Parathyroid adenoma (tissue), 2 donors: ENCODE measurements at regions not wholly inside any gene's neighbourhood (a gene's known extent, or its start where the extent isn't known, plus 50 kb on each side); places are given as distances from the start of the nearest gene placed in this dataset.

Source experiments
- H2AFZ ChIP-seq: fragments of 300-600 bp; sonication (generic); one replicate; pipeline ENCODE4 v1.7.0; 2017; ENCODE audit warnings: antibody characterized with exemption, mild to moderate bottlenecking
- H3K27ac ChIP-seq: fragments of 300-600 bp; sonication (generic); one replicate; pipeline ENCODE4 v1.7.0; 2017
- H3K27me3 ChIP-seq: fragments of 300-600 bp; sonication (generic); one replicate; pipeline ENCODE4 v1.7.0; 2017; ENCODE audit warnings: low read length; ENCODE audit not compliant: control insufficient read depth, insufficient read depth
- H3K36me3 ChIP-seq: fragments of 300-600 bp; sonication (generic); one replicate; pipeline ENCODE4 v1.7.0; 2017; ENCODE audit warnings: low read length; ENCODE audit not compliant: control insufficient read depth, insufficient read depth
- H3K4me1 ChIP-seq: fragments of 300-600 bp; sonication (generic); one replicate; pipeline ENCODE4 v1.7.0; 2017; ENCODE audit warnings: control low read depth
- H3K4me2 ChIP-seq: fragments of 300-600 bp; sonication (generic); one replicate; pipeline ENCODE4 v1.7.0; 2017; ENCODE audit warnings: low read length
- H3K4me3 ChIP-seq: fragments of 300-600 bp; sonication (generic); one replicate; pipeline ENCODE4 v1.7.0; 2017; ENCODE audit warnings: low read depth, low read length
- H3K79me2 ChIP-seq: fragments of 300-600 bp; sonication (generic); one replicate; pipeline ENCODE4 v1.7.0; 2017; ENCODE audit warnings: control low read depth
- H3K9ac ChIP-seq: fragments of 300-600 bp; sonication (generic); one replicate; pipeline ENCODE4 v1.7.0; 2017; ENCODE audit warnings: mild to moderate bottlenecking
- H3K9me3 ChIP-seq: fragments of 300-600 bp; sonication (generic); one replicate; pipeline ENCODE4 v1.7.0; 2017; ENCODE audit warnings: low read length; ENCODE audit not compliant: control insufficient read depth
- TF ChIP-seq, protein P1 (sequence below): fragments of 300-600 bp; sonication (generic); IDR thresholded peaks from one replicate; pipeline ENCODE4 v1.7.0; 2017; ENCODE audit warnings: antibody characterized with exemption, mild to moderate bottlenecking
- donor health status: primary hyperparathyroidism.

DNA sequence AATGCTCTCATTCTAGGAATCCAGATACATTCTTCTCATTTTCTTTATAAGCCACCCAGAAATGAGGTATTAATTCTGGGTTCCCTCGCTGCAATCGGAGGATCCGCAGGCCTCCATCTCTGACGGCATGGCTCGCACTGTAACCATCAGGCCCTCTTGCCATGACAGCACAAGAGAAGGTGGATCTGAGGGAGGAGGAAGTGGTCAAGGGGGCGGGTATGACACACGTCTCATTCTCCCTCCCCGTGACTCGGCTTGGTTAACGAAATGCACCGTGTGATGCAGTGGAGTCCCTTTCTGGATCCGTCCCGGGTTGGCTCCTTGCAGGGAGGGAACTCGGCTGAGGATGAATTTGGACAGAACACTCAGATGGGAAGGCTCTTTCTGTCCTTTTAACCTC lies 280.2 kb downstream of the TCERG1L start:
- Histone ChIP-seq H3K4me1 (no peaks in the 10 kb centered on the region), H3K4me2 (no peak overlapping the region), H3K27me3 (peaks cover 2% of the 10 kb centered on the region), H2AFZ (no peak overlapping the region), H3K9ac (no peak overlapping the region), H3K36me3 (no peaks in the 10 kb centered on the region), H3K9me3 (no peaks in the 10 kb centered on the region), H3K4me3 (no peak overlapping the region), H3K27ac (no peak overlapping the region), H3K79me2 (no peaks in the 10 kb centered on the region)
- TF ChIP-seq, protein P1, sequence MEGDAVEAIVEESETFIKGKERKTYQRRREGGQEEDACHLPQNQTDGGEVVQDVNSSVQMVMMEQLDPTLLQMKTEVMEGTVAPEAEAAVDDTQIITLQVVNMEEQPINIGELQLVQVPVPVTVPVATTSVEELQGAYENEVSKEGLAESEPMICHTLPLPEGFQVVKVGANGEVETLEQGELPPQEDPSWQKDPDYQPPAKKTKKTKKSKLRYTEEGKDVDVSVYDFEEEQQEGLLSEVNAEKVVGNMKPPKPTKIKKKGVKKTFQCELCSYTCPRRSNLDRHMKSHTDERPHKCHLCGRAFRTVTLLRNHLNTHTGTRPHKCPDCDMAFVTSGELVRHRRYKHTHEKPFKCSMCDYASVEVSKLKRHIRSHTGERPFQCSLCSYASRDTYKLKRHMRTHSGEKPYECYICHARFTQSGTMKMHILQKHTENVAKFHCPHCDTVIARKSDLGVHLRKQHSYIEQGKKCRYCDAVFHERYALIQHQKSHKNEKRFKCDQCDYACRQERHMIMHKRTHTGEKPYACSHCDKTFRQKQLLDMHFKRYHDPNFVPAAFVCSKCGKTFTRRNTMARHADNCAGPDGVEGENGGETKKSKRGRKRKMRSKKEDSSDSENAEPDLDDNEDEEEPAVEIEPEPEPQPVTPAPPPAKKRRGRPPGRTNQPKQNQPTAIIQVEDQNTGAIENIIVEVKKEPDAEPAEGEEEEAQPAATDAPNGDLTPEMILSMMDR: no peak

DNA sequence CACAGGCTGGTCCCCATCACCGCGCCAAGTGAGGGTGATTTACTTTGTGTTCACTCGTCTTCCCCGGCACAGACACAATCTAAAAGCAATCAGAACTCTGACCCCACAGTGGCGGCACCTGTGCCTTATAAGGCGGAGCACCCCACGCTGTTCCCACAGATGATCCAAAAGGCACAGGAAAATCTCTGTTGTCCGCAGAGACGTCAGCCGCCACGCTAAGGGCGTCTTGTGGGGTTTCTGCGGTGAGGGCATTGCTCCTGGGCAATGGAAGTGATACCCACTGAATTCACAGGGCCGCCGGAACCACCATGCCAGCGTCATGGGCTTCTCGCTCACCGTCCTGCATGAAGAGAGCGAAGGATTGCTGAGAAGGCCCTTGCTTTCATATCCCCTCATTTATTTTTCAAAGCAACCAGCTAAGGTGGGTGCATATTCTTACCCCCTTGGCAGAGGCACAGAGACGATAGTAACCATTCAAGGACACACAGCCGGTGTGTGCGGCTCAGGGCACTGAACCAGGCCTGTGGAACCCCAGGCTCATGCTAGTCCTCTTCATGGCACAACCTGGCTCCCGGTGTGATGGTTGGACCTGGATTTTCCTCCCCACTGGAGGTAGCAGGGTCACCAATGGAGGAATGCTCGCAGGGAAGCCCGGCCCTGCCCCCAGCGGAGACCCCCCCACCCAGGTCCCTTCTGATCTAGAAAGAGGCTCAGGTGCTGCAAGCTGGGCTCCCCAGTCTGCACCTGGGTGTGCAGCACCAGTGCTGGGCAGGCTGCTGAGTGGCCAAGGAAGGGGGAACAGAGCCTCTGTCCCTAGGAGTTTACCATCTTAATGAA lies 279.0 kb downstream of the TCERG1L start:
- TF ChIP-seq, protein P1: no peak

DNA sequence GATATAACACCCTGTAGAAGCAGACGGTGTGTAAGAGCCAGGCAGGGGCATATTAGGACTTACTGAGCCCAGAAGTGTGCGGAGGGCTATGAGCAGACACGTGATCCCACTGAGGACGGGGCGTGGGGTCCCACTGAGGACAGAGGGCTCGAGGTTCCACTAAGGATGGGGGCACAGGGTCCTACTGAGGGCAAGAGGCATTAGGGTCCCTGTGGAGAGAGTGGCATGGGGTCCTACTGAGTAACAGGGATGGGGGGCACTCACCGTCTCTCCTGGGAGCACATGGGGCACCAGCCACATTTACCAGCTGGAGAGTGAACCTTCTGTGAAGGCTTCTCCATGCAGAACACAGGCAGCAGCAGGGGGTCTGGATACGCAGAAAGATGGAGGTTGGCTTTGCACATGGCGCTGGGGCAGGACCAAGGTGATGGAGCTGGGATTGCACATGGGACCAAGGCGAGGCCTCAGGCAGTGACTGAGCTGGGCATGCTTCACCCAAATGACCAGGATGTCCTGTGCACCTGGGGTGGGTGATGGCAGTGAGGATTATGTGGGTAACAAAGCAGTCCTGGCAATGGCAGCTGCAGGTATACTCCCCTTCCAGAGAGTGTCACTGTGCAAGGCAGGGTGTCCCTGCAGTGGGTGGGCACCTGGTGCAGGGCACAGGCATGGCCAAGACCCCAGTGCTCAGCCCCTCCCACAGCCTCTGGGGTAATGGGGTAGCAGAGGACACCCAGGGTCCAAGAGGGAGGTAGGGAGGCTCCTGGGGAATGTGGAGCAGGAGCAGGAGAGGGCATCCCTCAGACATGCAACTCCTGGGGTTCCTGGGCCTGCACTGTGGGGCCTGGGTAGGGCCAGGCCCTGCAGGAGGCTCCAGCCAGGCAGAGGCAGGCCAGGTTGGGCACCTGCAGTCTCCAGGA lies 278.1 kb downstream of the TCERG1L start:
- Histone ChIP-seq H3K36me3 (no peaks in the 10 kb centered on the region), H2AFZ (no peak overlapping the region), H3K9me3 (no peaks in the 10 kb centered on the region), H3K4me3 (no peak overlapping the region), H3K4me1 (no peaks in the 10 kb centered on the region), H3K4me2 (no peak overlapping the region), H3K27ac (no peak overlapping the region), H3K9ac (no peak overlapping the region), H3K27me3 (peaks cover 2% of the 10 kb centered on the region), H3K79me2 (no peaks in the 10 kb centered on the region)
- TF ChIP-seq, protein P1: no peak

More for the DNA sequence above, 279.0 kb downstream of the TCERG1L start:
- no peak overlapping the region for H2AFZ ChIP-seq
- no peak overlapping the region for H3K27ac ChIP-seq
- no peaks in the 10 kb centered on the region for H3K4me1 ChIP-seq
- no peaks in the 10 kb centered on the region for H3K9me3 ChIP-seq
- no peak overlapping the region for H3K4me2 ChIP-seq
- no peaks in the 10 kb centered on the region for H3K79me2 ChIP-seq
- no peak overlapping the region for H3K9ac ChIP-seq
- H3K4me3 ChIP-seq: no peak overlapping the region
- H3K27me3 ChIP-seq: peaks cover 2% of the 10 kb centered on the region
- H3K36me3 ChIP-seq: no peaks in the 10 kb centered on the region

DNA sequence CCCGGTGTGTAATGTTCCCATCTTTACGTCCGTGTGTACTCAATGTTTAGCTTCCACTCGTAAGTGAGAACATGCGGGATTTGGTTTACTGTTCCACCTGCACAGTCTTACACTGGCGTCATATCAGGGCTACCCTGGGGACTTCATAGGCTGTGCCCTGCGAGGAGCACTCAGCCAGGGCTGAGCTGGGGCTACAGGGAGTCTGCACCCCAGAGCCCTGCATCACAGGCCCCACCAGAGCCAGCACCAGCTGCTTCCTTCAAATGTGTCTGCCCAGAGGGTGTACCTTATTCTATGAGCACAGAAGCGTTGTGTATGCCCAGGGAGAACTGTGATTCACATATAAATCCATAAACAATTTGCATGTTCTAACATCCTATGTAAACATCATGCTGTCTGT lies 277.1 kb downstream of the TCERG1L start:
- no peaks in the 10 kb centered on the region for H3K27me3 ChIP-seq
- TF ChIP-seq, protein P1: no peak
- no peak overlapping the region for H3K9ac ChIP-seq
- H3K27ac ChIP-seq: no peak overlapping the region
- H2AFZ ChIP-seq: no peak overlapping the region
- no peaks in the 10 kb centered on the region for H3K4me1 ChIP-seq
- H3K36me3 ChIP-seq: no peaks in the 10 kb centered on the region
- no peak overlapping the region for H3K4me2 ChIP-seq
- H3K9me3 ChIP-seq: no peaks in the 10 kb centered on the region
- no peak overlapping the region for H3K4me3 ChIP-seq
- no peaks in the 10 kb centered on the region for H3K79me2 ChIP-seq
